Kidney glomerular epithelial cell (primary cell): ENCODE measurements at regions not wholly inside any gene's neighbourhood (a gene's known extent, or its start where the extent isn't known, plus 50 kb on each side); places are given as distances from the start of the nearest gene placed in this dataset.

Experiments used
- DNase-seq: peaks from one replicate; lab custom pipeline; 2025; lab: John Stamatoyannopoulos, UW

- no peak for DNase-seq
These were observed 997.1 kb downstream of the EFNB2 start for GRCh38 chr13:105538346-105538745.

- DNase-seq: no peak
These were observed 998.3 kb downstream of the EFNB2 start for GRCh38 chr13:105537113-105537512.

GRCh38 chr13:105530468-105530867 is 1005.0 kb downstream of the EFNB2 start:
- DNase-seq: no peak

- no peak for DNase-seq
These were observed 1008.3 kb downstream of the EFNB2 start for GRCh38 chr13:105527127-105527526.

GRCh38 chr13:105519771-105520170 is 1015.7 kb downstream of the EFNB2 start:
- DNase-seq: no peak

- no peak for DNase-seq
These were observed 1017.4 kb downstream of the EFNB2 start for GRCh38 chr13:105518086-105518485.

- DNase-seq: no peak
These were observed 1021.1 kb downstream of the EFNB2 start for GRCh38 chr13:105514401-105514800.

- no peak for DNase-seq
These were observed 1022.0 kb downstream of the EFNB2 start for GRCh38 chr13:105513448-105513847.

- DNase-seq: peak; percentile 29
These were observed 1025.3 kb downstream of the EFNB2 start for GRCh38 chr13:105509981-105510762.

GRCh38 chr13:105506463-105506862 is 1029.0 kb downstream of the EFNB2 start:
- DNase-seq: no peak

- no peak for DNase-seq
These were observed 1033.3 kb downstream of the EFNB2 start for GRCh38 chr13:105502193-105502592.

GRCh38 chr13:105497597-105497996 is 1037.9 kb downstream of the EFNB2 start:
- no peak for DNase-seq

GRCh38 chr13:105492216-105492615 is 1043.2 kb downstream of the EFNB2 start:
- no peak for DNase-seq

- DNase-seq: no peak
These were observed 1044.1 kb downstream of the EFNB2 start for GRCh38 chr13:105491345-105491744.

GRCh38 chr13:105485081-105485480 is 1050.4 kb downstream of the EFNB2 start:
- DNase-seq: no peak

- DNase-seq: no peak
These were observed 1060.4 kb downstream of the EFNB2 start for GRCh38 chr13:105474983-105475610.

GRCh38 chr13:105471673-105472072 is 1063.8 kb downstream of the EFNB2 start:
- no peak for DNase-seq

GRCh38 chr13:105466376-105466775 is 1069.1 kb downstream of the EFNB2 start:
- DNase-seq: no peak

- DNase-seq: no peak
These were observed 1069.7 kb downstream of the EFNB2 start, which contains the start of gene DAOA for GRCh38 chr13:105465745-105466144. TSS of gene DAOA (plus strand) at chr13:105466045.

GRCh38 chr13:105465251-105465650 is 1070.2 kb downstream of the EFNB2 start:
- no peak for DNase-seq

- DNase-seq: peak; percentile 33
These were observed 1071.2 kb downstream of the EFNB2 start for GRCh38 chr13:105464249-105464648.

- no peak for DNase-seq
These were observed 1072.4 kb downstream of the EFNB2 start for GRCh38 chr13:105463011-105463501.

- no peak for DNase-seq
These were observed 1073.4 kb downstream of the EFNB2 start for GRCh38 chr13:105462098-105462497.
